GM18505 (cell line): ENCODE measurements at regions not wholly inside any gene's neighbourhood (a gene's known extent, or its start where the extent isn't known, plus 50 kb on each side); places are given as distances from the start of the nearest gene placed in this dataset.
"Not testable (repeated sequence)": the region's sequence is repeated elsewhere in the genome, so short reads cannot be mapped to it uniquely, and the experiment has no call there.

Experiments
- ATAC-seq: cut with Tn5 transposase; IDR thresholded peaks from one replicate; pipeline ENCODE4 v1.9.1; 2021; ENCODE audit not compliant: unreplicated experiment
- POLR2A ChIP-seq: IDR thresholded peaks from 4 replicates; pipeline ENCODE4 v1.6.1; 2011; ENCODE audit warnings: borderline replicate concordance; ENCODE audit not compliant: insufficient read depth, insufficient read length; ENCODE audit errors: extremely low read depth

GRCh38 chr2:113386780-113387433, 50.6 kb upstream of the ZNG1B start:
- not testable (repeated sequence) for ATAC-seq

DNA sequence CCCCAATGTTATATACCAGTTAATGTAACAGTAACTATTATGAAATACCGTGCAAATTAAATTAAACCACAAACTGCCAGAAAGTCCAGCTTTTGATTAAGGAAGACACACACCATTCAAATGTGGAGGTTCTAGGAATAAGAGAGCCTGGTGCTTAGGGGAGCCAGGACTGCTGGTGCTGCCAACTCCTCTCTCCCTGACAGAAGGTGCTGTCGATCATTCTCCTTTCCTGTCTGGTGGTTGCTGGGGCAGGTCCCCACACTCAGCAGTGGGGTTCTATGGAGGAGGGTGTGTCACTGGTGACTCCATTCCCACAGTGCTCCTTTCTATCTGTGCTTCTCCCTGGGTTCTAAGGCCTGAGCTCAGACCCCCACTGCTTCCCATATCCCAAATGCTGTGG, 57.9 kb upstream of the ZNG1B start:
- ATAC-seq: not testable (repeated sequence)

GRCh38 chr2:113376913-113377445, 60.5 kb upstream of the ZNG1B start:
- peak; percentile 83 for ATAC-seq
- no peak for TF ChIP-seq POLR2A

DNA sequence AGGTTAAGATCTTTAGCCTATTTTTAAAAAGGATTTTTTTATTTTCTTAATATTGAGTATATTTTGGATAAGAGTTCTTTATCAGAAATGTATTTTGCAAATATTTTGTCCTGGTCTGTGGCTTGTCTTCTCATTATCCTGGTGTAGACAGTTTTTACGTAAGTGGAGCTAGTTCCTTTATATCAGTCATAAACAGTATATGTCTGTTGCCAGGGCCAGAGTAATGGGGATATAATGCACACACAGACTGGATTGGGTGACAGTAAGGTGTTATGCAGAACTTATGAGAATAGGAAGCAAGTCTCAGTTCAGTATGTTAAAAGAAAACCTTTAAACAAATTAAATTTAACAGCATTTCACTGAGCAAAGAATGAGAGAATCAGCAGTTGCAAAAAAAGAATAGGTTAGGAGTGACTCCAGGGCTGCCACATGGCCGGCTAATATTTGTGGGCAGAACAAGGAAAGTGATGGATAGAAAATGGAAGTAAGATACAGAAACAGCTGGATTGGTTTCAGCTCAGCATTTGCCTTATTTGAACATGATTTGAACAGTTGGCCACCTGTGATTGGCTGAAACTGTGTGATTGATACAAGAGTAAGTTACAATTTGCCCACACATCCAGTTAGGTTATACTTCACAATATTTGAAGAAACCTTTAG, 61.1 kb upstream of the ZNG1B start:
- peak; percentile 40 for ATAC-seq
- TF ChIP-seq POLR2A: no peak

- ATAC-seq: not testable (repeated sequence)
These were observed 62.6 kb upstream of the ZNG1B start for GRCh38 chr2:113374857-113375256.

GRCh38 chr2:113372258-113372834, 65.1 kb upstream of the ZNG1B start:
- not testable (repeated sequence) for ATAC-seq

DNA sequence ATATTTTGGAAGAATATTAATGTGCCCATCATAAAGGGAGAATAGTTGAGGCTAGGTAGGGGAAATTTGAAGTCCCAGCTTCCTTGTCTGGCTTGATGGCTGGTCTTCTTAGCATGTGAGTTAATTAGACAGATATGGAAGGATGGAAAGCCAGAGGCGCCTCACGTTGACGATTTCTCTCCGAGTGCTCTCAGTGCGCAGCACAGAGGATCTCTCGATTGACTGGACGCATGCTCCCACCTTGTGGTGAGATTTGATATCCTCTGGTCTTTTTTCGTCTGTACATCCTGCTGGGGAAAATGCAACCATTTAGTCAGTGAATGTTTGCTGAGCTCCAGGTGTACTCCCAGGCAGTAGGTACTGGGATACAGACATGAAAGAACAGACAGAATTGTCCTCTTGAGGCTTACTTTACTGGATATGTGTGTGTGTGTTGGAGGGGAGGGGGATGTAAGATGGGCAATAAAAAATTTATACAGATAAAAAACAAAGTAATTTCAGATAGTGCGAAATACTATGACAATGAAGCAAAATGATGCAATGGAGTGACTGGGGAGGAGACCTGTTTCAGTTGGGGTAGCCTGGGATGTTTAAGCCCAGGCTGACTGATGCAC, 66.9 kb upstream of the ZNG1B start:
- peak; percentile 73 for ATAC-seq
- TF ChIP-seq POLR2A: no peak

GRCh38 chr2:113370030-113370429, 67.5 kb upstream of the ZNG1B start:
- ATAC-seq: no peak
- no peak for TF ChIP-seq POLR2A

GRCh38 chr2:113368581-113368980, 68.9 kb upstream of the ZNG1B start:
- not testable (repeated sequence) for ATAC-seq

DNA sequence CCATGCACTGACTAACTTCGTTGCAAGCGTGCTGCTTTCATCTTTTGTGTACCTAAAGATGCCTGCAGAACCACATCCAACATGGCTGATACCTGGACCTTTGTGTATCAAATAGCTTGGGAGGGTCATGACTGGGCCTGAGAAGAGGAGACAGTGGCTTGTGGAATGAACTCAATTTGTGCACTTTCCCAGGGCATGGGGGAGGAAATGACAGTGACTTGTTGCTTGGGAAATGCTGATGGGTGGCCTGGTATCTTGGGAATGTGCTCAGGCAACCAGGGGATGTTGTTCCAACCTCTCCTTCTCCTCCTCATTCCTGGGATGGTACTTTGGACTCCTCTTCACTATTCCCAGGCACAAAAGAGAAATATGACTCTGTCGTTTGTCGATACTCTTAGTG, 70.7 kb upstream of the ZNG1B start:
- ATAC-seq: not testable (repeated sequence)

DNA sequence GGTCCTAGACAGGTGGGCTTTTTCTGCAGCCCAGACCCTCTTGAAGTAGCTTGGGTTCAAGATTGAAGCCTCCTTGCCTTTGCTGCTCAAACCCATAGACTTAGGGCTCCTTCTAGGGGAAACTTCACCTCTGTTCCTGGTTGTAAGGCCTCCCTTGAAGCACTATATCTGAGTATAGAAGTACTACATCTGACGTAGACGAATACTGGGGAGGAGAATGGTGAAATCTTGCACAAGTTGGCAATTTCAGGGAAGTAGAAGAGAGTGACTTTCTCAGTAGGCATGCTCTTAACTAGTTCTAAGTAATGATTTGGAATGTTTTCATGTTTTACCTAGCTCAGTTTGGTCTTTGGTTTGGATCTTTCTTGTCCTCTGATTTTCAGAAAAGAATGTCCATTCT, 71.7 kb upstream of the ZNG1B start:
- ATAC-seq: not testable (repeated sequence)

DNA sequence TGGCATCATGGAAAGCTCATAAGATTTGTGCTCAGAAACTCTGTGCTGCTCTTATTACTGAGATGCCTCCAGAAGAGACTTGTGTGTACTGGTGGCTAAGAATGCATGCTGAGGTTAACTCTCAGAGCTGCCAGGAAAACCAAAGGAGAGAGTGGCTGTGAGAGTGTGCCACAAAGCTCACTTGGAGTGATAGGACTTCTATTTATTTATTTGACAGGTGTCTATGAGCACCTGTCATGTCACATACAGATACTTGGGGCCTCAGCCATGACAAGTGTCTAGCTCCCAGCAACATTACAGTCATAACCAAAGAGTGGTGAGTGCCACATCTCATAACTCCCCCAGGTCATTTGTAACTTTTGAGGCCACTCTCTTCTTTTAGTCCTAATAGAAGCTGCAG, 72.2 kb upstream of the ZNG1B start:
- ATAC-seq: not testable (repeated sequence)

DNA sequence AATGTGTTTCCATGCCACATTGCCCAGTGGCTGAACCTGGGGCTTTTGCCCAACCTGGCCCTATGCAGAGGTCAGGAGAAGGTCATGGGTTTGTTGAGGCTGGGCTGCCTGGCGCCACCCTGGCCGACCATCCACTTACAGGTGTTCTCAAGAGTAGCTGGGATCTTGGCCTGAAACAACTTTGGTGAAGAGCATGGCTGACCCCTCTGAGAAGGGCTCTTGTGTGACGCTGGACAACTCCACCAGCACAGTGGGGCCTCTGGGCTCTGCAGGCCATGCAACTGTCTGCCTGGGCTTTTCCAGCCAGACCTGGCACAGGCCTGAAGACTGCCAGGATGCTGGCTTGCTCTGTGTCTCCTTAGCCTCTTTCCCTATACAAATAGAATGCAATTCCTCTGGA, 76.4 kb upstream of the ZNG1B start:
- TF ChIP-seq POLR2A: no peak
- ATAC-seq: no peak

- TF ChIP-seq POLR2A: no peak
- ATAC-seq: no peak
These were observed 78.3 kb upstream of the PAX8 start for GRCh38 chr2:113357071-113357470.

DNA sequence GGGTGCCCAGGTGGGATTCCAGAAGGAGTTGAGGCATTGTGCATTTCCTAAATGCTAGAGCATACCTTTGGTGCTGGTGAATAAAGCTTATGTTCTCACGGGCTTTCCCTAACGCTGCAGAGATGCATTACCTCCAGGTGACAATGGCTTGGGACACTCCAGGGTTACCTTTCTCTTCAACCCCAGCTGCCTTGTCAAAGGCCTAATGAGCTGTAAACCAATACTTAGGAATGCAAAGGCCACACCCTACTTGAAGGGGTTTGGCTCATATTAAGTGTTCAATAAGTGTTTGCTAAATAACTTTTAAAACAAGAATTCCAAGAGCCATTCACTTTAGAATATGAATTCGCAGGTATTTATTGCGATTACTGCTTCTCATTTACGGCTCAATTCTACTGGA, 77.6 kb upstream of the PAX8 start:
- not testable (repeated sequence) for ATAC-seq

DNA sequence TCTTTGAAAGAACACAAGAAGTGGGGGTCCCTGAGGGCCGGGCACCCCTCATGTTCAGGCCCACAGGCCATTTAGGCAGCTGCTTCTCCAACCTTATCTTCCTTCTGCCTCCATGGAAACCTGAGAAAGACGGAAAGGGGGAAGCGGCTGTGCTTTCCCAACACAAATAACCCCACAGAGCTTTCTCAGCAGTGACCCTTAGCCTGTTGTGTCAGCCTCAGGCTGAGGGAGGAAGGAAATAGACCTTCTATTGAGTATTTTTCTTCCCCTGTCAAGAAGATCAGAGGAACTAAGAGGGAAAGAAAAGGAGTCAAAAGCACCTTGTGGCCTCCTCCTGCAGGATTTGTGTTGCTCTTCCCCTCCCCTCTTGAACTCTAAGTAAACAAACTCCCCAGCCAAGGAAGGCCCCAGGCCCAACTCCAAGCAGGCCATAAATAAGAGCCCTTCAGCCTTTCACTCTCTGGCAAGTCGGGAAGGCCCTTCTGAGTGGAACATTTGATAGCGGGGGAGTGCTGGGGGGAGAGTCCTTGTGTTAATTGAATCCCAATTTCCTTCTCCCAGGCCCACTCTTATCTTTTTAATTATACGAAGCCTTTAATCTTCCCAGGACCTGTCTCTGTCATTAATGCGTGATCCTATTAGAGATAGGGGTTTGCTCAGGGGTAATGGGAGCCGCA, 76.8 kb upstream of the PAX8 start:
- not testable (repeated sequence) for ATAC-seq
